Head of caudate nucleus (tissue), 42 donors: ENCODE measurements at regions not wholly inside any gene's neighbourhood (a gene's known extent, or its start where the extent isn't known, plus 50 kb on each side); places are given as distances from the start of the nearest gene placed in this dataset.

Source experiments
- DNase-seq, 42 donors: peaks; one replicate each; pipeline versions ENCODE4 v3.0.0 to v3.0.0-alpha.2; 2020 to 2021; ENCODE audit warnings: mixed read lengths in 7 of 42
- intact Hi-C: fragments of 100-400 bp; cut with DNase I; formaldehyde crosslinking; loops from one replicate; pipeline ENCODE4 v1.15.0; 2022

DNA sequence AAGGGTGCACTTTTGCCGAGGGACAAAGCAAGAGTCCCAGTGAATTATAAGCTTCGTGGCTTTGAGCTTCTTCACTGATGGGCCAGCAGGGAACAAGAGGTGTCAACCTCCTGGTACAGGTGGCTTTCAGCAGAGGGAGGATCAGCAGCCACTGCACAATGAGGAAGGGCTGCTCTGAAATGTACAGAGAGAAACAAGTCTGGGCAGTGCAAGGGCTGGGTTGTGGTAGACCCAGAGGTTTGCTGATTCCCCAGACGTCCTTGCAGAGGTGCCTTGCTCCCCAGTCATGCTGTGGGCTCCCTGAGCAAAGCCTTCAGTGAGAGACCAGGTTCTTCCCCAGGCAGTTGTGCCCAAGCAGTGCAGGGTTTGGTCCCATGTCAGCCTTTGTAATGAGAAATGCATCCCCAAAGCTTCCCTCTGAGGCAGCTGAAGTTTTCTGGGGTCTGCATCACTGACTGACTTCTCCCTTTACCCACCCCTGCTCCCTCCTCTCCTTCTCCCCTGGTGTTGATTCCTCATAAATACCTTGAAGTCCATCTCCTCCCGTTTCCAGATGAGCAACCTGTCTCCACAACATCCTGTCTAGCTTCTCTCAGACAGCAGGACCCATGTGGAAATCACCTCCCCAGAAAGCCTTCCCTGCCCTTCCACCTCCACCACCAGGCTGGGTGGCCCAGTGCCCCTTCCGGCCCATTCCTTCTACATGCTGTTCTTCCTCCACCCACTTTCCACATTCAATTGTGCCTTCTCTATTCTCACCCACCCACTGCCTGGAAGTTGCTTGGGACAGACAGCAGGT lies 599.6 kb upstream of the ADAMTS16 start:
- intact Hi-C loops: no loop called here
- DNase-seq: no peak

DNA sequence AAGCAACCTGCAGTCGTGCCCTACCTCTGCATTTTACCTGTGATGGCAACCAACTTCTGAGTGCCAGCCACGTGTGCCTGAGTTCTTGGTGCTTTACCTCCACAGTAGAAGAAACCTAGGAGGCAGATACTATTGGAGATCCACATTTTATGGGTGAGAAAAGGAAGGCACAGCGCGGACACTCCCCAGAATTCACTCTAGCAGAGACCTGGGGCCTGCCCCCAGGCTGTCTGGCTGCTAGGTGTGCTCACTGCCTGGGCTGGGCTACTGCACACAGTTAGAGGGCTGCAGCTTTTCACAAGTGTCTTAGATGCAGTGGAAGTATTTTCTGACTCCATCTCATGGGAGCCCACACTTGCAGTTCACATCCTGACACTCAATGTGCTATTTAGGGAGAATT lies 598.8 kb upstream of the ADAMTS16 start:
- intact Hi-C loops: no loop called here
- peak in 1 of 42 donors; percentile 13 for DNase-seq

- intact Hi-C loops: no loop called here
- DNase-seq: no peak
These were observed 597.9 kb upstream of the ADAMTS16 start for GRCh38 chr5:4542145-4542778.

DNA sequence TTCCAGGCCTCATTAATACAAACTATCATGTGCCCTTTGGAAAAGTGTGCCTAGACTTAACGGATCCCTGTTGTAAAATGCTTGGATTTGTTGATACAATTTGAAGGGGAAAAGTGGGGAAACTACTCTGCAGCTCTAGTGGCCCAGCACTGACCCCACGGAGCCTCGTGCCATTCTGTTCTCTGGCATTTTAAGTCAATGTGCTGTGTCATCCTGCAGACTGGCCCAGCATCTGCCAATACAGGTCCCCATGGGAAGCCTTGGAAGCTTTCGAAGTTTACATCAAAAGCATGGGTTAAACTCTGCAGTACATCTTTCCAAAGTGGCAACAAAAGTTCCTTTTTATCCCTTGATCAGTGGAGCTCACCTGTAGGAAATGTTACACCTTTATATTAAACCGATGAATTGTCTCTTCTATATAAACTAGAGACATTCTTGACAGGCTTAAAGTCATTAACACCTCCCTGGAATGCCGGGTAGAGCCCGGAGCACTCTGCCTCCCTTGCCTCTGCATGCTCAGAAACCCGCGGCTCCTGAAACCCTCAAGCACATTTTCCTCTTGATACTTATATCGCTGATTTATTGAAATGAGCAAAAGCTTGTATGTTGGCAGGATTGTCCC lies 596.0 kb upstream of the ADAMTS16 start:
- intact Hi-C loops: no loop called here
- no peak for DNase-seq

DNA sequence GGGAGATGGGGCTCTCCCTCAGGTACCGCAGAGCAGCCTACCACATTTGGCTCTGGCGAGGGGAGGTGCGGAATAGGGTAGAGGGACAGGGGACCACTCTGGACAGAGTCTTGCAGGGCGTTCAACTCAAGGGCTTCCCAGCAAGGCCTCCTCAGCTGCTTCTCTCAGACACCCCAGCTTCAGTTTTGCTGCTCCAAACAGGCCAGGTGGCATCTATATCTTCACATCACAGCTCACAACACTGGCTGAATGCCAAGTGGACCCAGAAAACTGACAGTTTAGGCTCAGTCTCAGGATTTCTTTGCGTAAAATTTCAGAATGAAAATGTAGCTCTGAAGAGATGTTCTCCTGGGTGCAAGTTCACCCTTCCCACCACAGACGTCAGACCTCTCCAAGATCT lies 592.6 kb upstream of the ADAMTS16 start:
- intact Hi-C loops: no loop called here
- no peak for DNase-seq

GRCh38 chr5:4548341-4548740 lies 591.8 kb upstream of the ADAMTS16 start:
- no peak for DNase-seq
- intact Hi-C loops: no loop called here

DNA sequence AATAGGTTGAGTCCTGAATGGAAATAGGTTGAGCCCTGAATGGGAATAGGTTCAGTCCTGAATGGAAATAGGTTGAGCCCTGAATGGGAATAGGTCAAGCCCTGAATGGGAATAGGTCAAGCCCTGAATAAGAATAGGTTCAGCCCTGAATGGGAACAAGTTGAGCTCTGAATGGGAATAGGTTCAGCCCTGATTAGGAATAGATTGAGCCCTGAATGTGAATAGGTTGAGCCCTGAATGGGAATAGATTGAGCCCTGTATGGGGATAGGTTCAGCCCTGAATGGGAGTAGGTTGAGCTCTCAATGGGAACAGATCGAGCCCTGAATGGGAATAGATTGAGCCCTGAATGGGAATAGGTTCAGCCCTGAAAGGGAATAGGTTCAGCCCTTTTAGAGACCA lies 590.8 kb upstream of the ADAMTS16 start:
- intact Hi-C loops: no loop called here
- DNase-seq: no peak

DNA sequence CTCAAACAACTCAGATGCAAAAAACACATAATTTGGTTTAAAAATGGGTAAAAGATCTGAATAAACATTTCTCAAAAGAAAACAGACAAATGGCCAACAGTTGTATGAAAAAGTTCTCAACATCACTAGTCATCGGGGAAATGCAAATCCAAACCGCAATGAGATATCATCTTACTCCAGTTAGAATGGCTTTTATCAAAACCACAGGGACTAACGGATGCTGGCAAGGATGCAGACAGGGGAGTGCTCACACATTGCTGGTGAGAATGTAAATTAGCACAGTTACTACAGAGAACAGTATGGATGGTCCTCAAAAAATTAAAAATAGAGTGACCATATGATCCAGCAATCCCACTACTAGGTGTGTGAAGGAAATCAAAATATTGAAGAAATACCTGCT lies 589.1 kb upstream of the ADAMTS16 start:
- intact Hi-C loops: no loop called here
- DNase-seq: no peak

DNA sequence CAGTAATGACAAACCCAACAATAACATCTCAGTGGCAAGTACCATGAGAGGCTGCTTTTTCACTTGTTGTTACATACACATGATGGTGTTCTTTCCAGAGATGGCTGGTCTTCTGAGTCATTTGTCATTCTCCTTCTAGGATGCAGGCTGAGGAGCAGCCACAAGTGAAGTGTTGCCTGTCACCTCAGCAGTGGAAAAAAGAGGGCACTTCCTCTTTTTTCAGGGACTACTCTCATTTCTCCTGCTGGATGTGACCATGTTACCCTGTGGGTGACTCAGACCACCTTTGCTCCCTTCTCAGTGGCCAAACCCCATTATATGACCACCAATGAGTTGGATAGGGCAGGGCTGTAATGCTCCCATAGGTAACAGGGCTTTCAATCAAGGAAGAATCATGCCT lies 587.0 kb upstream of the ADAMTS16 start:
- DNase-seq: no peak
- intact Hi-C loops: no loop called here

DNA sequence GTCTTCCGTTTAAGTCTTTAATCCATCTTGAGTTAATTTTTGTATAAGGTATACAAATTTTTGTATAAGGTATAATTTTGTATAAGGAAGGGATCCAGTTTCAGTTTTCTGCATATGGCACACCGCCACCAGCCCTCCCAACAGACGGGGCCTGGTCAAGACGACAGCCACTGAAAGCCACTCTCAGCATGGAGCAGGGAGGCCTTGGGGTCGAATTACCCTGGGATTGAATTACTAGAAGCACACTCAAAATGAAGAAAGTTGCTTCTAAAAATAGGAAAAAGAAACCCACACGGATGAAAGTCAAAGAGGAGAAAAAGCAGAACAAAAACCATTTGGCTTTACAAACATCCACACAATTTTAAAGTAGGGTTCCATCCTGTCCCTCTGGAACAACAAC lies 586.2 kb upstream of the ADAMTS16 start:
- intact Hi-C loops: no loop called here
- no peak for DNase-seq

DNA sequence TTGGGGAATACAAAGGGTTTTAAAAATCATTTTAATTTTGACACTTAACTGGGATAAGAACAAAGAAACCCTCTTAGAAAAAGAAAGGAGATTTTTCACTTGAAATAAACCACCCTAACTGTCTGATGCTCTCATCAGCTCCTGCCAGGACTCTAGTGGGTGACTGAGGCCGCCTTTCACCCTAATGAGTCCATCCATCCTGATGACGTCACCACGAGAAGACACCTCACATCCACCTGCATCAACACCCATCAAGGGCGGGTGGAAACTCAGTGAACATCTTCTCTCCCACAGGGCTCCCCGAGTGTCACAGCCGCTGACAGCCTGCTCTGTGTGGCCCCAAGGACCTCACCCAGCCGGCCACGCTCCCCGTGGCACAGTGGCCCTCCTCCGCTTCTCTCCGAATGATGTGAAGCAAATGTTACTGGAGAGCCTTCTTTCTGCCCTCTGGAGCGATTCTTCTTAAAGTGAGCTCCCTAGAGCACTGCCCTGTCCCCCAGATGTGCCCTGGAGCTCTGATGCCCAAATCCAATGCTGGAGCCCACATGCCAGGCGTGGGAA lies 584.3 kb upstream of the ADAMTS16 start:
- intact Hi-C loops: no loop called here

GRCh38 chr5:4561403-4561802 lies 578.7 kb upstream of the ADAMTS16 start:
- DNase-seq: no peak
- intact Hi-C loops: no loop called here

More for the DNA sequence above, 584.3 kb upstream of the ADAMTS16 start:
- DNase-seq: no peak

DNA sequence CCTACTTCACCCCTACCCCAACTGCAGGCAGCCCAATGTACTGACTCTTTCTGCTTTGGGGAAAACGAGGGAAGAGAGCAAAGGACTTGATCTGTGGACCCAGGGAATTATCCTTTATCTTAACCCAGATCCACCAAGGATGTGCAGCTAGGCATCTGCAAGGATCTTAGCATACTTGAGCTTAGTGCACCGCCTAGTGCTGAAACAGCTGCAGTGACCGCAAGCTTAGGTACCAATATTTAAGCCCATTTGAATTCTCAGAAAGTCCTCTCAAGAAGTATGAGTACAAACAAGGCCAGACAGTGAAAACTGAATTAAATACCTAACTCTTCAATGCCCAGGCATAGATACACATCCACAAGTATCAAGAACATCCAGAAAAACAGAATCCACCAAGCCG lies 576.7 kb upstream of the ADAMTS16 start:
- DNase-seq: no peak
- intact Hi-C loops: no loop called here

GRCh38 chr5:4570047-4570995 lies 569.8 kb upstream of the ADAMTS16 start:
- DNase-seq: no peak
- intact Hi-C loops: no loop called here

DNA sequence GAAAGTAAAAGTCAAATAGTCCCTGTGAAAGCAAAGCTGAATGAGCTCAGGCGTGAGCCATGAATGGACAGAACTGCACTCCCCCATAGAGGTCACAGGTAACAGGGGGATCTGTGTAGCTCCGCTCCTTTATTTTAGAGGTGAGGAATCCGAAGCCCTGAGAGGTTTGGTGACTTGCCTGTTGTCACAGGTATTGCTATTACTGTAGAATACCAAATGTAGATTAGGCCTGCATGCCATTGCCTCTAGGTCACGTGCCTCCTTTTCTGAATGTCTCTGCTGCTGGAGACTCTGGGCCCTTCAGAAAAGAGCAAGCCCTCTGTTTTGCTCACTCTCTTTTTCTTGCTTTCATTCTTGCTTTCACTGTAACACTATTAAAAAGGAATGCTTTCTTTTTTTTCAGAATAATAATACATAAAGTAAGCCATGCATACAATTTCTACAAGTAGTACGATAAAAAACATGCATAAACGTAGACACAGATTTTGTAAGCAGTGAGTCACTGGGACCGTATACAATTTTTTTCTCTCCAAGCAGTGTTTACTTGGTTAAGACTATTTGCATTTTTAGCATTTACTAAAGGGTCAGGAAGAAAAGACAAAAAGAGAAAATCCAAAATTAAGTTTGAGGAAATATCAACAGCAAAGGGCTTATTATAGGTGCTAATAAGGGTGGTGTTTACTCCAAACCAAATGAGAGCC lies 568.7 kb upstream of the ADAMTS16 start:
- no peak for DNase-seq
- intact Hi-C loops: no loop called here

GRCh38 chr5:4572311-4573100 lies 567.6 kb upstream of the ADAMTS16 start:
- peak in 2 of 42 donors; percentile 15 to 20 for DNase-seq
- intact Hi-C loops: no loop called here

DNA sequence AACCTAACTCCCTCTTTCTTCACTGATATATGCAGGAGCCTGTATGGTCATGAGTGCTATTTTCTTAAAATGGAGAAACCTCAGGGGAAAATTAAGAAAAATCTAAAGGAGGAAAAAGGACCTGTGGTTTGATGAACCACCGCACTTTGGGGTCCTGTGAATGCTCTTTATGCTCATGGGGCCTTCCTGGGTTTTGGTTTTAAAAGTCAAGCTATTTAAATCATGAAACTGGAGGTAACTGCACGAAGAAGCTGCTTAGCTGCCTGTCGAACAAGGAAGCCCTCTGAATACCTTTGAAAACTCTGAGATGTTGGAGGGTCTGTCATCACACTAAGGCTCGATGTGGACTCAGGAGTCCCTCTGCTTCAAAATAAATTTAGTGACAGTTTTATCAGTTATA lies 564.5 kb upstream of the ADAMTS16 start:
- no peak for DNase-seq
- intact Hi-C loops: no loop called here
